IMR-90 (cell line): ENCODE measurements at regions not wholly inside any gene's neighbourhood (a gene's known extent, or its start where the extent isn't known, plus 50 kb on each side); places are given as distances from the start of the nearest gene placed in this dataset.

Experiments
- ATAC-seq: fragments of 200-7000 bp; cut with Tn5 transposase; 2 replicates; pipeline ENCODE4 v1.9.1; 2020; ENCODE audit warnings: low read depth, mild to moderate bottlenecking, moderate library complexity
- BruUV-seq: library from RNA; stranded (reverse); fragments of 400-500 nt; replicated peaks from 2 replicates; lab custom pipeline; 2021; lab: Mats Ljungman, UMichigan
- CTCF ChIA-PET: fragments of 300-600 bp; formaldehyde crosslinking; extraction: SDS; loops from one replicate; lab custom pipeline; 2021; ENCODE audit warnings: antibody characterized with exemption; lab: Yijun Ruan, JAX
- POLR2A ChIA-PET: fragments of 300-600 bp; sonication (Branson Sonifier 250); formaldehyde crosslinking; loops from one replicate; lab custom pipeline; 2022; ENCODE audit warnings: antibody characterized with exemption; ENCODE audit not compliant: unreplicated experiment; lab: Charles Lee
- DNase-seq: peaks from one replicate; pipeline ENCODE4 v3.0.0; 2013
- H2AFZ ChIP-seq: replicated peaks from 2 replicates; pipeline ENCODE3; 2013; ENCODE audit warnings: low read length, mild to moderate bottlenecking; ENCODE audit not compliant: poor library complexity
- H2AK5ac ChIP-seq: 2 replicates; pipeline ENCODE4 v1.6.1; 2013; ENCODE audit warnings: low read depth, low read length, inconsistent platforms
- H2AK9ac ChIP-seq: replicated peaks from 2 replicates; pipeline ENCODE3; 2013; ENCODE audit warnings: mild to moderate bottlenecking, low read depth, low read length, moderate library complexity; ENCODE audit not compliant: poor library complexity
- H2BK120ac ChIP-seq: 2 replicates; pipeline ENCODE4 v1.6.1; 2013; ENCODE audit warnings: low read depth, low read length, inconsistent platforms
- H2BK15ac ChIP-seq: 3 replicates; pipeline ENCODE4 v1.6.1; 2013; ENCODE audit warnings: low read depth, low read length, inconsistent platforms
- H2BK20ac ChIP-seq: 2 replicates; pipeline ENCODE4 v1.6.1; 2013; ENCODE audit warnings: low read depth, mild to moderate bottlenecking, inconsistent platforms, low read length, moderate library complexity
- H2BK5ac ChIP-seq: 2 replicates; pipeline ENCODE4 v1.6.1; 2013; ENCODE audit warnings: mild to moderate bottlenecking, low read depth, low read length, inconsistent platforms; ENCODE audit not compliant: poor library complexity, severe bottlenecking
- H3K14ac ChIP-seq: replicated peaks from 2 replicates; pipeline ENCODE4 v1.6.1; 2013; ENCODE audit warnings: low read depth, low read length, inconsistent platforms
- H3K18ac ChIP-seq: 2 replicates; pipeline ENCODE4 v1.6.1; 2013; ENCODE audit warnings: low read depth, low read length, control low read depth
- H3K23ac ChIP-seq: 2 replicates; pipeline ENCODE4 v1.6.1; 2013; ENCODE audit warnings: low read depth, low read length, inconsistent platforms
- H3K27ac ChIP-seq: 2 replicates; pipeline ENCODE4 v1.5.1; 2013; ENCODE audit warnings: mild to moderate bottlenecking, control low read depth, low read length; ENCODE audit not compliant: insufficient read depth
- H3K27me3 ChIP-seq: 2 replicates; pipeline ENCODE4 v1.6.1; 2013; ENCODE audit warnings: low read length; ENCODE audit not compliant: control insufficient read depth, insufficient read depth
- H3K36me3 ChIP-seq: 2 replicates; pipeline ENCODE4 v1.6.1; 2013; ENCODE audit warnings: low read length, mixed read lengths; ENCODE audit not compliant: control insufficient read depth, insufficient read depth
- H3K4ac ChIP-seq: 2 replicates; pipeline ENCODE4 v1.6.1; 2013; ENCODE audit warnings: low read depth, low read length, inconsistent platforms
- H3K4me1 ChIP-seq: 2 replicates; pipeline ENCODE4 v1.6.1; 2013; ENCODE audit warnings: low read length, mixed read lengths; ENCODE audit not compliant: control insufficient read depth, insufficient read depth
- H3K4me2 ChIP-seq: 2 replicates; pipeline ENCODE4 v1.6.1; 2013; ENCODE audit warnings: low read depth, mild to moderate bottlenecking, control low read depth, low read length, moderate library complexity
- H3K4me3 ChIP-seq: 2 replicates; pipeline ENCODE4 v1.5.1; 2013; ENCODE audit warnings: low read depth, mild to moderate bottlenecking, control low read depth, low read length, moderate library complexity; ENCODE audit not compliant: insufficient read depth
- H3K56ac ChIP-seq: 2 replicates; pipeline ENCODE4 v1.6.1; 2013; ENCODE audit warnings: low read length, inconsistent platforms; ENCODE audit not compliant: insufficient read depth; ENCODE audit errors: extremely low read depth
- H3K79me1 ChIP-seq, 2 experiments: 2 replicates each; pipeline ENCODE4 v1.6.1; 2013; ENCODE audit warnings: low read length in 2 of 2, inconsistent platforms in 1 of 2, low read depth in 1 of 2
- H3K9ac ChIP-seq: 2 replicates; pipeline ENCODE4 v1.6.1; 2013; ENCODE audit warnings: low read depth, low read length, control low read depth
- H3K9me1 ChIP-seq: 2 replicates; pipeline ENCODE4 v1.6.1; 2013; ENCODE audit warnings: low read length, inconsistent platforms; ENCODE audit not compliant: insufficient read depth
- H3K9me3 ChIP-seq: 2 replicates; pipeline ENCODE4 v1.6.1; 2013; ENCODE audit warnings: low read length; ENCODE audit not compliant: control insufficient read depth, insufficient read depth
- H4K20me1 ChIP-seq: 2 replicates; pipeline ENCODE4 v1.6.1; 2013; ENCODE audit warnings: low read length, inconsistent platforms; ENCODE audit not compliant: insufficient read depth
- H4K5ac ChIP-seq: 2 replicates; pipeline ENCODE4 v1.6.1; 2013; ENCODE audit warnings: mild to moderate bottlenecking, low read depth, low read length, control low read depth
- H4K8ac ChIP-seq, 2 experiments: 2 replicates each; pipeline ENCODE4 v1.6.1; 2013; ENCODE audit warnings: low read depth in 2 of 2, low read length in 2 of 2, control low read depth in 1 of 2, inconsistent platforms in 1 of 2
- H4K91ac ChIP-seq: 2 replicates; pipeline ENCODE4 v1.6.1; 2013; ENCODE audit warnings: low read depth, low read length, inconsistent platforms; ENCODE audit not compliant: insufficient read depth
- CEBPB ChIP-seq: IDR thresholded peaks from 2 replicates; pipeline ENCODE4 v1.6.1; 2012; ENCODE audit warnings: low read depth, low read length, improper control_type of control experiment
- MXI1 ChIP-seq: IDR thresholded peaks from 2 replicates; pipeline ENCODE4 v1.6.1; 2012; ENCODE audit warnings: low read depth, mild to moderate bottlenecking, low read length, moderate library complexity, borderline replicate concordance
- dilution Hi-C: fragments of 300-500 bp; cut with HindIII; formaldehyde crosslinking; loops from one replicate; pipeline ENCODE4 v1.14.3; 2018; ENCODE audit warnings: low sequenced_read_pairs; ENCODE audit not compliant: unreplicated experiment
- in situ Hi-C: fragments of 300-500 bp; cut with MboI; formaldehyde crosslinking; loops from 3 replicates; pipeline ENCODE4 v1.14.3; 2019; ENCODE audit warnings: low sequenced_read_pairs, inconsistent platforms, mixed read lengths
- intact Hi-C: fragments of 100-400 bp; cut with micrococcal nuclease; formaldehyde crosslinking; loops from 2 replicates; pipeline ENCODE4 v1.10.0; 2022

DNA sequence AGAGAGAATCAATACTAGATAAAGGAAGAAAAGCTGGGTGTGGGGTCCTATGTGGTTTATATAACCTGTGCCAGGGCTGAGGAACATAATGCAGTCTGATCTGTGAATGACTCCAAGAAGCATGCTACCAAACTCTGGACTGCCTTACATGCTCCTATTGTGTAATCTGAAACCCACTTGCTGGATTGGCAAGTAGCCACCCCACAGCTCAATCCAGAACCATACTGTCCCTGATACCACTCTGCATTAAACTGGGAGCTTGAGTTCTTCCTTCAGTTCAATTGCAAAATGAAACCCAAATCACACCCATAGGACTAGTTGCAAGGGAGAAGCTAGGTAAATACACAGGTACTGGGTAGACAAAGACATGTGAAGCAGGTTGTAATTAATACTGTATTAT lies 115.4 kb upstream of the NEGR1 start:
- no peak overlapping the region for H3K14ac ChIP-seq
- H3K79me1 ChIP-seq = no peaks in the 10 kb centered on the region
- ChIA-PET CTCF (no interaction called here), POLR2A (no interaction called here)
- intact Hi-C loops (no loop called here), in situ Hi-C loops (no loop called here), dilution Hi-C loops (no loop called here)
- DNase-seq = peak; percentile 74
- no peaks in the 10 kb centered on the region for H4K20me1 ChIP-seq
- 0 out of 2 replicates have a peak overlapping the region, but pooled peaks have one; percentile 3 for H3K4ac ChIP-seq
- H2AK9ac ChIP-seq = no peak overlapping the region
- no peak overlapping the region for H3K9ac ChIP-seq
- no peak overlapping the region; the same call in 1 of the 2 replicates for H2BK120ac ChIP-seq
- no peak overlapping the region for H2AK5ac ChIP-seq
- peak overlapping the region; percentile 25 for H2BK5ac ChIP-seq
- no peaks in the 10 kb centered on the region for H3K9me1 ChIP-seq
- no peaks in the 10 kb centered on the region for H3K27me3 ChIP-seq
- peak overlapping the region; percentile 8; the same call in 1 of the 2 replicates for H3K4me2 ChIP-seq
- H3K56ac ChIP-seq = no peak overlapping the region
- no peak overlapping the region for H4K5ac ChIP-seq
- peak; percentile 72 for ATAC-seq
- no peaks in the 10 kb centered on the region for H3K9me3 ChIP-seq
- no peak overlapping the region for H3K23ac ChIP-seq
- 0 out of 2 replicates have a peak overlapping the region, but pooled peaks have one; percentile 33 for H2BK20ac ChIP-seq
- TF ChIP-seq MXI1 = no peak
- peak; percentile 87 for TF ChIP-seq CEBPB
- no peak overlapping the region for H3K18ac ChIP-seq
- no peak overlapping the region for H2BK15ac ChIP-seq
- H3K4me1 ChIP-seq = peaks cover 2% of the 10 kb centered on the region; the same call in 1 of the 2 replicates
- no TSS peak for BruUV-seq
- H4K8ac ChIP-seq = no peak overlapping the region
- H3K27ac ChIP-seq = no peak overlapping the region
- no peak overlapping the region for H4K91ac ChIP-seq
- H3K4me3 ChIP-seq = no peak overlapping the region
- no peak overlapping the region for H2AFZ ChIP-seq
- H3K36me3 ChIP-seq = no peaks in the 10 kb centered on the region
